CD4-positive, alpha-beta T cell treated with Interleukin-21 for 1 hour (primary cell): ENCODE measurements at regions not wholly inside any gene's neighbourhood (a gene's known extent, or its start where the extent isn't known, plus 50 kb on each side); places are given as distances from the start of the nearest gene placed in this dataset.
A peak's percentile ranks its signal among the peaks of the same experiment; 100 is the strongest.

ENCODE experiments used
- DNase-seq: peaks from one replicate; pipeline ENCODE4 v3.0.0-alpha.2; 2020

DNA sequence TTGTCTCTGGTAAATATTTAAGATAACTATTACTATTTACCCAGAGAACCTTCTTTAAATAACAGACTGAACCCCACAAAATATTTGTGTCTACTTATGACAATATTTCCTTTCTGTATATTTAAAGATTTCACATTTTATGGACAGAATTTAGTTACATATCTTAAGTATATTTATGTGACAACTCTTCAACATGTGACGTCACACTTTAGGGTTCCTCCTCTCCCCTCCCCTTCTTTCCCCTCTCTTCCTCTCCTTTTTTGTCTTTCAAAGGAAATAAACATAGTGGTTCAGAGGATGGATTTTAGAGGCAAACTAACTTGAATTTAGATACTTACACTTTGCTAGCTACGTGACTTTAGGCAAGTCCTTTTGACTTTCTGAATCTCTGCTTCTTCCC is 655.6 kb upstream of the NUDT12 start:
- no peak for DNase-seq

DNA sequence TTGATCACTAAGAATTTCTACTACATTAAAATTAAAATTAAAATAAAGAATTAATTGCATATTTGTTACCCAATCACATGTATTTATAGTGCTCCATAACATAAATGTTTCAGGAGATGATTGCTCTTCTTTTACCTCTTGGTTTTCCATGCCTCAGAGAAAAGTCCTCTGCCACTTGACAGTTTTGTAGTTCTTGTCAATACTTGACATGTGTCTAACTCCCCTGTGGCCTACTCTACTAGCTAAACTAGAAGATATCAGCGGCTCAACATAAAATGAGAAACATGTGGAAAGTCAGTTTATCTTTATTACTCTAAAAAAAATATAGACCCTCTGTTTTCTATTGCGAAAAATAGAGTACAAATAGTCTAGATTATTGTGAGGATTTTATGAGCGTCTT is 650.6 kb upstream of the NUDT12 start:
- no peak for DNase-seq

DNA sequence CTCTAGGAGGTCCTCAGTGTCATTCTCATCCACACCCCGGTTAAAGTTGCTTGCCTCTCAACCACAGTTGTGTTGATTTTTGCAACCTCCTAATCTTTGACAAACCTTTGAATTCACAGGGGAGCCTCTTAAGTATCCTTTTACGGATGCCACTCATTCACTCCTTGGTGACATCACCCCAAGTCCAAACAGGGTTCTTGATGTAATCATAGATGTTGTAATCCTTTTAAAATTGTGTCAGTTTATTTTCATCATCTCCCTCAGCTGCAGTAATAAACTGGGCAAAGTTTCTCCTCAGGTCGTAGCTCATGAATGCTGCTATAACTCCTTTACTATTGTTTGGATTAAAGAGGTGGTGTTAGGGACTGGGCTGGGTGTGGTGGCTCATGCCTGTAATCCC is 637.2 kb upstream of the NUDT12 start:
- no peak for DNase-seq

DNA sequence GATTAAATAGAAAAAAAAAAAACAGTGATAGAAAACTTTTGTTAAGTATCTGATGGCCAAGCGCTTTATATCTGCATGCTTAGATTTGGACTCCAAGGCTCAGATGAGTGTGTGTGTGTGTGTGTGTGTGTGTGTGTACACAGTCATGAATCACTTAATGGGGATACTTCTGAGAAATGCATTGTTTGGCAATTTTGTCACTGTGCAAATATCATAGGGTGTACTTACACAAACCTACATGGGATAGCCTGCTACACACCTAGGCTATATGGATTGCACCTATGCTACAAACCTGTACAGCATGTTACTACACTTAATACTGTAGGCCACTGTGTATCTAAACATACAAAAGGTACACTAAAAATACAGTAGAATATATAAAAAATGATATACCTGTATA is 635.6 kb upstream of the NUDT12 start:
- DNase-seq = no peak

DNA sequence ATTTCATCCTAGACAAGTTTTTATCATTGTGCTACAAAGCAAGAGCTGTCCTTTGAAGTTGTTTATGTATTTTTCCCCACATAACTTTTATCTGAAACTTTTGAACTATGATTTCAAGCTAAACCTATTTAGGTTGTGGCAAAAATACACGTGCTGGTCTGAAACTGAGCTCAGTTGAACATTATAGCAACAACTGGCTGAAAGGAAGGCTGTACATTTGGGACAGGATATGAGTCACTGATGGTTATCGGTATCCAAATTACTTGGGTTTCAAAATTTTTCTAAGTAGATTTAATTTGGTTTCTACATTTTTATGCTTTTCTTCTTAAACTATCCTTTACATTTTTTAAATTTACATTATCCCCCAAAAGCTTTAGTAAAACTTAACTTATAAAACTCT is 627.3 kb upstream of the NUDT12 start:
- no peak for DNase-seq

DNA sequence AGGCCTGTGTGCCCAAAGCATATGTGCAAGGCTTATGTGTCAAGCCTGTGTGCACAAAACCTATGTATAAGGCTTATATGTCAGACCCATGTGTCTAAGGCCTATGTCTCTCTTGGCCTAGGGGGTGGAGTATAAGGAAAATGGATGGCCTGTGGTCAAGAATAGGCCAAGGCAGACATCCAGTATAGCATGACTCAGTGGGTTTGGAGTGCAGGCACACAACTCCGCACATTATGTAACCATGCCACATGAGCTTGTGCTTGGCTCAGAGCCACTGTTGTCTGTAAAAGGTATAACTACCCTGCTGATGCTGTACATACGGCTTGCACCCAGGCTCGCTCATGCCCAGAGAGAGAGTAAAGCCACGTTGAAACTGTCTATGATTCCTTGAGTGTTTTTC is 626.4 kb upstream of the NUDT12 start:
- DNase-seq = no peak

DNA sequence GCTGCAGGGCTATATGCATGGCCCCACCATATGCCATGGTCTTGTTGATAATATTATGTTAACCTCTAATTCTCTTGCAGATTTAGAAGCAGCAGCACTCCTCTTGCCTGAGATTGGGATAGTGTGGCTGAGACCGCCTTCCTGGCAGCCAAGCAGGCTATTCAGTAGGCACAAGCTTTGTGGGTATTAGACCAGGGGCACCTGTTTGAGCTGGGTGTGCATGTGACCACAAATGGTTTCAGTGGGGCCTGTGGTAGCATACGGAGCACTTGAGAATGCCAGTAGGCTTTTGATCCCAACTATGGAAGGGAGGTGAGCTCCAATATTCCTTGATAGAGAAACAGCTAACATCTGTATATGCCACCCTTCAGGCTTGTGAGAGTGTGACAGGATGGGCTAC is 625.1 kb upstream of the NUDT12 start:
- no peak for DNase-seq

DNA sequence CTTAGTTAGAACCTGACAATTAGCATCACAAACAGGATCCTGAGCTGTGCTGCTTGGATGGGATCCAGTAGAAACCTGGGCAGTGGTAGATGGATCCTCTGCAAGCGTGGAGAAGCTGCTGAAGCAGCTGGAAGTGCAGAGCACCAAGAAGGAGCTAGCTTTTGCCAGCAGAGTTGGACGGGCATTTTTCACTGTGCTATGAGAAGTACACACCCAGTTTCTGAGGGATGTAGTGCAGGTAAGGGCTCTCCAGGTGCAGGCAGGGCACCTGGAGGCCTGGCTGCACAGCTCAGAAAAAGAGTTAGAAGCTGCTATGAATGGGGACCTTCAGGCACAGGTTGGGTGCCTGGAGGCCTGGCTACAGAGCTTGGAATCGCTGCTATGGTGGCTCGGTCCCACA is 623.9 kb upstream of the NUDT12 start:
- DNase-seq = no peak

DNA sequence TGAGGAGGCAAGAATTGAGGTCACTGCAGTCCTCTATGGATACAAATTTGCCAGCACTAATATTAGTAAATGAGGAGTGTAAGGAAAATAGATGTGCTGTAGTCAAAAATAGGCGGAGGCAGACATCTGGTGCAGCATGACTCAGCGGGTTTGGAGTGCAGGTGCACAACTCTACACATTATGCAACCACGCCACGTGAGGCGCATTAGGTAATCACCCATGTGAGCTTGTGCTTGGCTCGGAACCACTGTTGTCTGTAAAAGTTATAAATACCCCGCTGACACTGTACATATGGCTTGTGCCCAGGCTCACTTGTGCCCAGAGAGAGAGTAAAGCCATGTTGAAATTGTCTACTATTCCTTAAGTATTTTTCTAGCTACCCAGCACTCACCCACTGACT is 623.5 kb upstream of the NUDT12 start:
- DNase-seq = peak; percentile 17

DNA sequence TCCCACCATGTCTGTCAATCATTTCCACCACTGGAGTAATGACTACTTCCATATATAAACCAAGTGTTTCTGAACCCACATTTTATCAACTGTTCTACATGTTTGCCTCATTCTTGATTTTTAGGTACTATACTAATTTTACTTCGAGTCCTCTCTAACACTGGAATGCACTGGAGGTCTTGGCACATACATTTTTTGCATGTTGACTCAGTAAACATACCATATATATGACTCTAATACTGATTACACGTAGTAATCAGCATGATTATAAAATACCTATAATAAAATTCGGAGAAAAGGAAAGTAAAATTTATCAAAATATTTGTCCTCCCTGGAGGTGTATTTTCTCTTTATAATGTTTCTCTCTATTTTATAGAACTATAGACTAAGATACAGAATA is 621.7 kb upstream of the NUDT12 start:
- no peak for DNase-seq

DNA sequence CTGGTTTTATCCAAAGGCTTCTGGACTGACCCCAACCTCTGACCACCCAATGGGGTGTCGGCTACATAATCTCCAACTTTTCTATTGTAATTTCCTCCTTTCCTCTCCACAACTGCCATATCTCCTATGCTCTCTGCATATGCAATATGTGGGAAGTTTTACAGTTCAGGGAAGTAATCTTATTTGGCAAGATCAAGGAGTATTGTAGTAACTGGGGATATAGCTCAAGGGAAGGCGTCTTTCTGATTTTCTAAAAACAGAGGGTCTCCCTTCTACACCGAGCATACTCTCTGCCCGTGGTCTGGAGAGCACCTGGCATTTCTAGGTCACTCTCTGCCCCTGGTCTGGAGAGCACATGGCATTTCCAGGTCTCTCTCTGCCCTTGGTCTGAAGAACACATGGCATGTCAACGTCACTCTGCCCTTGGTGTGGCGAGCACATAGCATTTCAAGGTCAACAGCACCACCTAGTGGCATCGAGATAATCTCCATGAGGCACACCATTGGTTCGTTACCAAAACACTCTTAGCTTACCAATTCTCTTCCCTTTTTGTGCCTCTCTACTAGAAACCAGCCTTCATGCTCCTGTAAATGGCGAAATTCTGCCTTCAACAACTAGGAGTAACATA is 616.4 kb upstream of the NUDT12 start:
- DNase-seq = no peak

DNA sequence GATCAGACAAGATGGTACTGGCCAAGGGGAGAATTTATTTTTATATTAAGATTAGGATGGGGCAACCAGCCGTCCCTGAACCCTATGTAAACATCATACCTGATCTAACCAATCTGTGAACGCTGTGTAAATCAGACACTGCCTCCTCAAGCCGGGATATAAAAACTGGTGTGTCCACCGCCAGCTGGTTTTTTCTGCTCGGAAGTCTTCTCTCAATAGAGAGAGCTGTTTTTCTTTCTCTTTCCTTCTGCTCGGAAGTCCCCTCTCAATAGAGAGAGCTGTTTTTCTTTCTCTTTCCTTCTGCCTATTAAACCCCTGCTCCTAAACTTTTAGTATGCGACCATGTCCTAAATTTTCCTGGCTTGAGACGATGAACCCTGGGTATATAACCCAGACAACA is 615.5 kb upstream of the NUDT12 start:
- DNase-seq = no peak

DNA sequence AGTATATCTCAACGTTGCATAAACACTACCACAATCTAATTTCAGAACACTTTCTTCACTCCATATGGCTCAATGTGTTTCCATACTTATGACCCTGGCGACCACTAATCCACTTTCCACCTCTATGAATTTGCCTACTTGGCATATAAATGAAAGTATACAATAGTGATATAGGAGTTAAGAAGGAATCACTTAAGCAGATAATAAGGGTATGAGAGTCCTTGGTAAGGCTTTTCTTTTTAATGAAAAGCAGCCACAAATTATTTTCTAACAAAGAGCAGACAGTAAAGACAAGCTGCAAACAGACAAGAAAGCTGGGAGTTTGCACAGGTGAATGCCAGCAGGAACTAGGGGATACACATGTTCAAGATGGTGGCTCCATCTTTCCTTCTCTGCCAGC is 615.1 kb upstream of the NUDT12 start:
- no peak for DNase-seq

DNA sequence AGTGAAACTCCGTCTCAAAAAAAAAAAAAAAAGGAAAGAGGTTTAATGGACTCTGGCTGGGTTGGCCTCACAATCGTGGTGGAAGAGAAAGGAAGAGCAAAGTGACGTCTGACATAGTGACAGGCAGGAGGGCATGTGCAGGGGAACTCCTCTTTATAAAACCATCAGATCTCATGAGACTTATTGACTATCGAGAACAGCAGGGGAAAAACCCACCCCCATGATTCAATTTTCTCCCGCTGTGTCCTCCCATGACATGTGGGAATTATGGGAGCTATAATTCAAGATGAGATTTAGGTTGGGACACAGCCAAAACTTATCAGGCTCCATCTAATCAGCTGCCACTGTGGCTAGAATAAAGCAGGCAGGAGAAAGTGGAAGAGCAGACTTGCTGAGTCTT is 610.4 kb upstream of the NUDT12 start:
- no peak for DNase-seq

DNA sequence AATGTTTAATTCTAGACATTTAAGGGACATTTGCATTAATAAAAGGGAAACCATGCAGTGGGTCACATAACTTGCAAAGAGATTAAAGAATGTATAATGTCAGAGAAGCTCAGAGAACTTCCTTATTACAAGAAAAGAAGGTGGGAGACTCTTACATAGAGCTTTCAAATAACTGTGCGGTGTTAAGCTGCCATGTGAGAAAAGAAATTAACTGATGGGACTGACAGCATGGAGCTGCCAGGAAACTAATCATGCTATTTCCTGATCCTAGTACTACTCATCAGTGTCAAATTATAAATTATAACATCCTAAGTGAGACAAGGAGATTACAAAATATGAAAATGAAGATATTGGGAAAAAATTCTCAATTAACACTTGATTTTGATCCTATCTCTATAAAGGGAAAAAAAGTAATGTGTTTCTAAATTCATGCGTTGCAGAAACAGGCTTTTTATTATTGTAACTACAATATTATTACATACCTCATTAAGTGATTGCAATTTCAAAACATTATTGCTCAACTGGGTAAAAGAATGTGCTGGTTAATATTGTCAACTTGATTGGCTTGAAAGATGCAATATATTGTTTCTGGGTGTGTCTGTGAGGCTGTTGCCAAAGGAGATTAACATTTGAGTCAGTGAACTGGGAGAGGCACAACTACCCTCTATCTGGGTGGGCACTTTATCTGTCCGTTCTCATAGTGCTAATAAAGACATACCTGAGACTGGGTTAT is 609.5 kb upstream of the NUDT12 start:
- DNase-seq = no peak

DNA sequence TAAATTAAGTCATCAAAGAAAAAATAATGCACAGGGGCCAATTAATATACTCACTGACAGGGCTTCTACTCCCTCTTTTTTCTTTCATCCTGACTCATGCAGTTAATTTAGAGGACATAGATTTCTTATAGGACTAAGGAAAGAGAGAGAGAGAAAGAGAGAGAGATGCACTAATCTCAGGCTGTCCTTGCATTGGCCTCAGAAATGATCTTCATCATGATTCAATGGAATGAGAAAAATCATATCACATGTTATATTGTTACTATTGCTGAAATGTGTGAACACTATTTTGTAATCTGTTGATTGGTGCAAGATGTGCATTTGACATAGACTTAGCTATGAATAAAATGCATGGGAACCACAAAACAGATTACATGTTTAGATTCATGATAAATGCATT is 608.3 kb upstream of the NUDT12 start:
- no peak for DNase-seq

DNA sequence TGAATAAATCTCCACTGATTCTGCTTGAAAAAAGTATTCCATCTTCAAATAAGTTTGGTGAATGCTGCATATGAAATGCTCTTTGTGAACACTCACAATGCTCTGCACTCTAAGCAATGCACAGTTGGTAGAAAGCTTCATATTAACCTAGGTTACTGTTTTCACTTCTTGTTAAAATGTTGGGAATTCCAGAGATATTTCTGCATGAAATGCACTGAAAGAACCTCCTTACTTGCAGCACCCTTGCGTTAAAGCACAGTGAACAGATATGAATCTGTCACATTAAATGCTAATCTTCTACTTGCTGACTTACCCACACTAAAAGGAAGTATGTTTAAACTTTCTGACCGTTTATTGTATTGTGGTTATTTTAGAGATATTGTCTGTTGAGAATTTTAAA is 584.1 kb upstream of the NUDT12 start:
- no peak for DNase-seq

DNA sequence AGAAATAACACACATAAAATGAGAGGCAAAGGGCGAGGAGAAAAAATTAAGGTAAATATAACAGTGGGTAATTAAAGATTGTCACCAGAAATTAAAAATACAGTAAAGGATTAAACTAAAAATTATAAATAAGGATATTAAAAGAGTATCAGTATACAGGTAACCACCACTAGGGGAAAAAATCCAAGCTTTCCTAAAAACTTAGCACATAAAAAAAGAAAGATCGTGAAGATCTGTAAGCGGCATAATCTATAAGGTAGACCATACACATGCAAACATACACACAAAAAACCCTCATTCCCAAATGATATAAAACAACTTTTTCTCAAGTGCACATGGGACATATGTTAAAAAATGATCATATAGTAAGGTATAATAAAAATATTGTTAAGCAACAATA is 577.3 kb upstream of the NUDT12 start:
- no peak for DNase-seq

DNA sequence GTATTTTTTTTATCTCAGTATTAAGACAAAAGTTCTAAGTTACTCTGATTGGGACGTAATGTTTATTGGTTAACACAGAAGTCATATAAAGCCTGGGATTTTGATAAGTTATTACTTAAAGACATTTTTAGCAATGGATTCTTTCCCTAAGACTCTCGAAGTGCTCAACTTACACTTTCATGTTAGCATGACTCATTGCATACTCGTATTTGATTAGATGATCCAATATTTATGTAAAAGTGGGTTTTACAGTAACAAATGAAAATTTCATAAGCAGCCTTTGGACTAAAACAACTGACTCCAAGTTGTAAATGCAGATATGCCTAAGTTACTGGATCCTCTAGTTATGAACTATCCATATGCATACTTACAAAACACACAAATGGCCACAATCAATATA is 567.7 kb upstream of the NUDT12 start:
- no peak for DNase-seq

DNA sequence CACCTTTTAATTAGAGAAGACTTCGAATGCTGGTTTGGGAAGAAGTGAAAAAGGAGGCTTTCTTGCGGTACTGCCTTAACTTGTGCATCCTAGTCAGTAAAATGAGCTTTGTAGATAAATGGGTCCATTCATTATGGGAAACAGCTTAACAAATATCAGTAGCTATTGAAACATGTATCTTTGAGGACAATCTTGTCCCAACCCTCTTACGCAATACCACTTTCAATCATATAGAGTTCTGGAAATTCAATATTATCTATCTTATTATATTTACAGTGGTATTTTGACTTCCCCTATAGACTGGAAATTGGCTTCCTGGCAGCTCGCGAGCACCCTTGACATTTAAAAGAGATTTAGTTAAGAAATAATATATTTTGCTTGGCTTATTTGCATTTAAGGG is 565.8 kb upstream of the NUDT12 start:
- DNase-seq = no peak

DNA sequence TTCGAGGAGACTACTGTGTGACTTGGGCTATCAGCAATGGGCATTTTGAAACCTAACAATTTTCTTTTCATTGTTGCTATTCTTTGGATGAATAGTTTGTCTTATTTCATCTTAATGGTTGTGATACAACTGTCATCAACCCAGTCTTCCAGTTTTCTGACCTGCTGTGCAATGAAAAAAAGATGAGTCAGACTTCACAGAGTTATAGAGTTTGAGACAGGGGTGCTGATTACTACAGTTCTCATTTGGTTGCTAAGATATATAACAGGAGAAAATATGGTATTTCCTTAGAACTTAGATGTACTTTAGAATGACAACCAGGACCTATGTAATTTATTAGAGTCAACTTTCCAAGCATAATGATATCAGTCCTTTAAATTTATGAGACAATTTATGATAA is 564.4 kb upstream of the NUDT12 start:
- no peak for DNase-seq

DNA sequence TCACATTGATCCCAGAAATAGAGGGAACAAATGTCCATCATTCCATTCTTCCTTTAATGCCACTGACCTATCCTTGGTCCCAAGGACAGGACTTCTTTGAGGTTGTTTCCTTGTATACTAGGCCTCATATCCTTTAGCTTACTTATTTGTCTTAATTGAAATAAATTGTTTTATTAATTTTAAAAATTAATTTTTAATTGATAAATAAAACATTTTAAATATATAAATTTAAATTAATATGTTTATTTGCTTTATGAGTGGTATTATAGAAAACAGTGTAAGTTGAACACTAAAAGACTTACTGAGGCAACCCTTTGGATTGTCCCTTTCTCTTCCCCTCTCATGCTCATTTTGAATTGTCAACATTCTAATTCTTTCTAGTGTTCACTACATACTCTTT is 556.9 kb upstream of the NUDT12 start:
- DNase-seq = no peak

DNA sequence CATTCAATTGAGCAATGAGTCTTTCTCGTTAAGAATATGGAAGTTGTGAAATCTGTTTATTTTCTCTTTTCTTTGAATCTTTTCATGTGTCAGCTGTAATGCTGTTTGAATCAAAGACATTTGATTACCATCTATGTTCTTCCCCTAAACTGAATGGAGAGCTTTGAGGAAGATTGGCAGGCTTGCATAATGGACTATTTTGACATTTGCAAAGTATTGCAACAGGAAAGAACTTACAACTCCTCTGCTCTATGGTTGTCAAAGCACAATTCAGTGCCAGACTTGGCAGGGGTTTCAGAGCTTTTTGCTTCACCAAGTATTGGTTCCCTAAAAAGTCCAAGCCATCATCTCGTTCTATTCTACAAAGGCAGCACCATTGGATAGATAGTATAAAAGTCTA is 549.0 kb upstream of the NUDT12 start:
- no peak for DNase-seq

DNA sequence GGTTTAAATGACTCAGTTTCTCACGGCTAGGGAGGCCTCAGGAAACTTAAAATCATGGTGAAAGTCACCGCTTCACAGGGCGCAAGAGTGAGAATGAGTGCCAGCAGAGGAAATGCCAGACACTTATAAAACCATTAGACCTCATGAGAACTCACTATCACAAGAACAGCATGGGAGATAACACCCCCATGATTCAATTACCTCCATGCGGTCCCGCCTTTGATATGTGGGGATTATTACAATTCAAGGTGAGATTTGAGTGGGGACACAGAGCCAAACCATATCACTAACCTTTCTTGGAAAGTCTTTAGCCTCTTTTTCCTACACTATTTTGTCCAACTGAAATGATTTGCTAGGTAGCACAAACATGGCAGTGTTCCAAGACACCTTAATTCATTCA is 533.9 kb upstream of the NUDT12 start:
- DNase-seq = no peak

DNA sequence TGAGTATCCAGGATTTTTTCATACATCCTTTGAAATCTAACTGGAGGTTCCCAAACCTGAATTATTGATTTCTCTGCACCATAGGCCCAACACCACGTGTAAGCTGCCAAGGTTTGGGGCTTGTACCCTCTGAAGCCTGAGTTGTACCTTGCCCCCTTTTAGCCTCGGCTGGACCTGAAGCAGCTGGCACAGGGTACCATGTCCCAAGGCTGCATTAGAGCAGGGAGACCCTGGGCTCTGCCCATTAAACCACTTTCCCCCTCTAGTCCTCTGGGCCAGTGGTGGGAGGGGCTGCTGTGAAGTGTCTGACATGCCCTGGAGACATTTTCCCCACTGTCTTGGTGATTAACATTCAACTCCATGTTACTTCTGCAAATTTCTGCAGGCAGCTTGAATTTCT is 532.9 kb upstream of the NUDT12 start:
- DNase-seq = no peak
